Activated naive CD8-positive, alpha-beta T cell treated with anti-CD3 and anti-CD28 coated beads for 36 hours (primary cell): ENCODE measurements at regions not wholly inside any gene's neighbourhood (a gene's known extent, or its start where the extent isn't known, plus 50 kb on each side); places are given as distances from the start of the nearest gene placed in this dataset.
A peak's percentile ranks its signal among the peaks of the same experiment; 100 is the strongest.
"Not testable (repeated sequence)": the region's sequence is repeated elsewhere in the genome, so short reads cannot be mapped to it uniquely, and the experiment has no call there.

ENCODE experiments used
- DNase-seq: peaks from one replicate; pipeline ENCODE4 v3.0.0; 2021
- H3K27ac Mint-ChIP-seq: one replicate; pipeline ENCODE4 v1.8.0; 2022; ENCODE audit warnings: mild to moderate bottlenecking, moderate library complexity, mixed read lengths
- H3K27me3 Mint-ChIP-seq: one replicate; pipeline ENCODE4 v1.8.0; 2022; ENCODE audit warnings: mild to moderate bottlenecking, mixed read lengths
- H3K36me3 Mint-ChIP-seq: one replicate; pipeline ENCODE4 v1.8.0; 2021; ENCODE audit warnings: mild to moderate bottlenecking, mixed read lengths
- H3K4me1 Mint-ChIP-seq: one replicate; pipeline ENCODE4 v1.8.0; 2021; ENCODE audit warnings: mixed read lengths
- H3K4me3 Mint-ChIP-seq: one replicate; pipeline ENCODE4 v1.8.0; 2022; ENCODE audit warnings: mild to moderate bottlenecking, moderate library complexity, mixed read lengths
- H3K9me3 Mint-ChIP-seq: one replicate; pipeline ENCODE4 v1.8.0; 2022; ENCODE audit warnings: mixed read lengths

DNA sequence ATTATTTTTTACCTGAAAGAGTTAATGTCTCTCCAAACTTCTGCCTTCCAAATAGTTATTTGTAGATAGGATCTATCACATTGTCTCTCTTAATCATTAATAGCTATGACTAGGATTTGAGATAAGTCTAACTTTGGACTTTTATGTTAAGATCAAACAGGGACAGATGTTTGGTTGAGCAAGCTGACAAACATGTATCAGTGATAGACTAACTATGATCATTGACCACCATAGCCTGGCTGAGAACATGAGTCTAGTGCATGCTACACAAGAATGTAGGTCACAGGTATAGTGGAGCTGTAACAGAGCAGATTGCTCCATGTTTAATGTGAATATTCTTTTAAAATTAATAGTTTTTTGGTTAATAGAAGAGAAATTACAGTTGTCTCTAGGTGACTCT lies 52.0 kb downstream of the SYT15B start:
- not testable (repeated sequence) for DNase-seq, H3K4me1 Mint-ChIP-seq

DNA sequence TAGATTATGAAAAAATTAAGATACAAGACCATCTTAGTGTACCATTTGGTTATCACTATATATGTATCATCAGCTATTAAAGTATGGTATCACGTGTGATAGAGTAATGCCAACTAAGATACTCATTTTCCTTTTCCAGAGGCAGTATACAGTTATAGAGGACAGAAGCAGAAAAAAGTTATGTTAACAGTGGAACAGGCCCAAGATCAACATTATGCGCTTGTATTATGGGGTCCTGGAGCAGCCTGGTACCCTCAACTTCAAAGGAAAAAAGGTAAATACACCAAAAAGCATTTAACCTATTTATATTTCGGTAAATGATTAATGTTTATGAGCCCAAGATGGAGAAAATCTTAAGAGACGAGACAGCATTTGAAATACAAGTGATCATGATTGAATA lies 52.9 kb downstream of the SYT15B start:
- H3K4me3 Mint-ChIP-seq, H3K9me3 Mint-ChIP-seq, DNase-seq, H3K4me1 Mint-ChIP-seq, H3K36me3 Mint-ChIP-seq, H3K27ac Mint-ChIP-seq, H3K27me3 Mint-ChIP-seq: not testable (repeated sequence)

More for the DNA sequence above, 52.0 kb downstream of the SYT15B start:
- not testable (repeated sequence) for H3K27me3 Mint-ChIP-seq, H3K9me3 Mint-ChIP-seq, H3K4me3 Mint-ChIP-seq, H3K27ac Mint-ChIP-seq, H3K36me3 Mint-ChIP-seq

DNA sequence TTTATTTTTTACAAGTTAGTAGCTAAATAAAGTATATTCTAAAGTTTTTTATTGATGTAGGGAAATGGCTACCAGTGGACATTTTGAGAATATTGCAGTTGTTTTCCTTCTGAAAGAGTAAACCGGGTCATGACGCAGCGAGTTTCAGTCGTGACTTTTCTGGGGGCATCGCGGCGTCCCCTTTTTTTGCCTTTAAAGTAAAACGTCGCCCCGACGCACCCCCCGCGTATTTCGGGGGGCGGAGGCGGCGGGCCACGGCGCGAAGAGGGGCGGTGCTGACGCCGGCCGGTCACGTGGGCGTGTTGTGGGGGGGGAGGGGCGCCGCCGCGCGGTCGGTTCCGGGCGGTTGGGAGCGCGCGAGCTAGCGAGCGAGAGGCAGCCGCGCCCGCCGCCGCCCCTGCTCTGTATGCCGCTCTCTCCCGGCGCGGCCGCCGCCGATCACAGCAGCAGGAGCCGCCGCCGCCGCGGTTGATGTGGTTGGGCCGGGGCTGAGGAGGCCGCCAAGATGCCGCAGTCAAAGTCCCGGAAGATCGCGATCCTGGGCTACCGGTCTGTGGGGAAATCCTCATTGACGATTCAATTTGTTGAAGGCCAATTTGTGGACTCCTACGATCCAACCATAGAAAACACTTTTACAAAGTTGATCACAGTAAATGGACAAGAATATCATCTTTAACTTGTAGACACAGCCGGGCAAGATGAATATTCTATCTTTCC lies 57.5 kb downstream of the SYT15B start:
- not testable (repeated sequence) for H3K27me3 Mint-ChIP-seq, H3K27ac Mint-ChIP-seq, H3K9me3 Mint-ChIP-seq, H3K36me3 Mint-ChIP-seq, H3K4me1 Mint-ChIP-seq
- H3K4me3 Mint-ChIP-seq, result peak overlapping the region; percentile 25
- DNase-seq, result peak; percentile 69

DNA sequence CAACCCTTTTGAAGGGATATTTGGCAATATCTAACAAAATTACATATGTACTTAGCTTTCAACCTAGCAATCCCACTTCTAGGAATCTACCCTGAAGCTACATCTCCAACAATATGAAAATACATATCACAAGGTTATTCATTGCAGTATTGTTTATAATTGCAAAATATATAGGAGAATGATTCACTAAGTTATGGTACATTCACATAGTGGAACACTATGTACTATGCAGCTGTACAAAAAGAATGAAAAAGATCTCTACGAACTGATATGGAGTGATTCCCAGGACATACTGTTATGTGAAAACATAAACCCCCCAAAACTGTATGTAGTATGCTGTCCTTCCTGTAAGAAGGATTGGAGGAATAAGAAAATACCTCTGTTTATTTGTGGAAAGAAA lies 62.1 kb downstream of the SYT15B start:
- not testable (repeated sequence) for H3K4me1 Mint-ChIP-seq, H3K4me3 Mint-ChIP-seq, H3K27ac Mint-ChIP-seq, H3K27me3 Mint-ChIP-seq, DNase-seq, H3K9me3 Mint-ChIP-seq, H3K36me3 Mint-ChIP-seq

DNA sequence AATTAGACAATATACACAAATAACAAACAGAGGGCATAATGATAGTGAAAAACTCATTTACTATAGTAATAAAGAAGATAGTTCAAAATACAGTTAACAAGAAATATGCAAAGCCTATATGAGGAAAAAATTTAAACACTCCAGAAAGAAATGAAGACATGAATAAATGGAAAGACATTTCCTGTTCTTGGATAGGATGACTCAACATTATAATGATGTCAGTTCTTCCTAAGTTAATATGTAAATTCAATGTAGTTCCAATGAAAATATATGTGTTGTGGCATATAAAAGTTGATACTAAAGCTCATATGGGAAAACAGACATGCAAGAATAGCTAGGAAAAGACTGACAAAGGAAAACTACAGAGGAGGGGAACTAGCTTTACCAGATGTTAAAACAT lies 63.5 kb downstream of the SYT15B start:
- DNase-seq, H3K27me3 Mint-ChIP-seq, H3K4me1 Mint-ChIP-seq, H3K4me3 Mint-ChIP-seq, H3K27ac Mint-ChIP-seq, H3K9me3 Mint-ChIP-seq, H3K36me3 Mint-ChIP-seq: not testable (repeated sequence)

DNA sequence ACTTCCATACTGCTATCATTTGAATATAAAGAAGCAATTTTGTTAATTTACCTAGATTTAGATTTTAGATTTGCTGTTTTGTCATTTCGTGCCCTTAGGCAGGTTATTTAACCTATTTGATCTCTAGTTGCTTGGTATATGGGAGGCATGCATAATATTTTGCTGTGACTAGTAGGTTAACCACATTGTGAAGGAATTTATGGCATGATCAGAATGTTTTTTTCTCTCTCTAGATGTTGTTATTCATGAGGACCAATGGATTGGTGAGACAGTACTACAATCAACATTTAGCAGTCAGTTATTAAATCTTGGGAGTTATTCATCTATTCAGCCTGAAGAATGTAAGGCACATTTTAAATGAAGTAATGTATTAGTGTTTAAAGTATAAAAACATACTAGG lies 67.2 kb downstream of the SYT15B start:
- H3K36me3 Mint-ChIP-seq, H3K27me3 Mint-ChIP-seq, H3K4me1 Mint-ChIP-seq, H3K9me3 Mint-ChIP-seq, H3K27ac Mint-ChIP-seq, H3K4me3 Mint-ChIP-seq, DNase-seq: not testable (repeated sequence)

DNA sequence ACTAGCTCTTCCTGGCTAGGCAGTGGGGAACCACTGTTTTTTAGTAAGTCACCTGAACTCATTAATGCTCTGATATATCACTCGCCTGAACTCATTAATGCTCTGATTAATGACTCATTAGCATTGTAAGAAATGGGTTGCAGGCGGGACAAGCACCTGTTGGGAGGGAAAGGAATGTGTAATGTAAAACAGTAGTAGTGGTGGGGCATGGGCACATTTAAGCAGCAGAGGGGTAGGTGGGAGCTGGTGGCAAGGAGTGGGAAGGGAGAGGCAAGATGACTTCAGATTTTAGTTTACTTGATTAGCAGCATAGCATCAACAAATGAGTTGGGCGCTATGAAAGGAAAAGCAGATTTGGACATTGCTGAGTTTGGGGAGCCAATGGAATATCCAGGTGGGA lies 68.2 kb downstream of the SYT15B start:
- not testable (repeated sequence) for H3K9me3 Mint-ChIP-seq, DNase-seq, H3K36me3 Mint-ChIP-seq, H3K27me3 Mint-ChIP-seq, H3K4me1 Mint-ChIP-seq, H3K4me3 Mint-ChIP-seq, H3K27ac Mint-ChIP-seq

DNA sequence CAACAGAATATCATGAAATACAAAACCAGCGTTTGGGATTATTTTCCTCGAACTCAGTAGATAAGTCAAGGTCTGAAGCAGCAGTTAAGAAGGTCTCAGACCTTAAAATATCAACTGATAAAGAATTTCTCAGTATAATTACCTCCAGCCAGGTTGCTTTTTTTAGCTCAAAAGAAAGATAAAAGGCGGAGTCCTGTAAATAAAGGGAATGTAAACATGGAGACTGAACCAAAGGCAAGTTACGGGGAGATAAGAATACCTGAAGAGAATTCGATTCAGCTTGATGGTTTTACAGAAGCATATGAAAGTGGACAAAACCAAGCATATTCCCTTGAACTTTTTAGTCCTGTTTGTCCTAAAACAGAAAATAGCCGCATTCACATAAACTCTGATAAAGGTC lies 73.1 kb downstream of the SYT15B start:
- H3K36me3 Mint-ChIP-seq, H3K4me3 Mint-ChIP-seq, H3K9me3 Mint-ChIP-seq, H3K4me1 Mint-ChIP-seq, H3K27ac Mint-ChIP-seq, H3K27me3 Mint-ChIP-seq, DNase-seq: not testable (repeated sequence)

DNA sequence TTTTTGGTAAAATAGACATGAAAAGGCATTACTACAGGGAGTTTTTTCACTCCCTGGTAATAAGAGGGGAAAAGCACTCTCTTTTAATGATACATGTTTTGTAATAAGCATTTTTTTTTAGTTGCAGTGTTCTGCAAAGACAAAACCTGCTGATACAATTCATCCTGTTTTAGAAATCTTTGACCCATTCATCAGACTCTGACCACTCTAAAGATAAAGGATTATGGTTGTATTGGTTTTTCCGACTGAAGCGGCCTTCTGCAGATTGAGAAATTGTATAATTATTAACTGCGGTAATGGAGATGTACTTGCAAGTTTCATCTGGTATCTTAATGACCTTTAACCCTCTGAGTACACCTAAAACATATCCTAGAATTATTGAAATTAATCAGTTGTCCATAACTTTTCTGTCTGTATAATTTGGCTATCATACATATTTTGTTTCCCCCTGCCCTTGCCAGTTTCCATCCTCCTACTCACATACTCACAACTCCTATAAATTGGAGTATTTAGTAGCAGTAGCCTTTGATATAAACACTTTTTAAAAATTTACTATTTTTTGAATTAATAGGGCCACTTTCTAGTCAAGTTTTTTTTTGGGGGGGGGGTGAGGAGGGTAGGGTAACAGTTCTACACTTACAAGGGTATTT lies 79.4 kb downstream of the SYT15B start:
- DNase-seq, H3K9me3 Mint-ChIP-seq, H3K4me3 Mint-ChIP-seq, H3K4me1 Mint-ChIP-seq, H3K27me3 Mint-ChIP-seq, H3K36me3 Mint-ChIP-seq, H3K27ac Mint-ChIP-seq: not testable (repeated sequence)

DNA sequence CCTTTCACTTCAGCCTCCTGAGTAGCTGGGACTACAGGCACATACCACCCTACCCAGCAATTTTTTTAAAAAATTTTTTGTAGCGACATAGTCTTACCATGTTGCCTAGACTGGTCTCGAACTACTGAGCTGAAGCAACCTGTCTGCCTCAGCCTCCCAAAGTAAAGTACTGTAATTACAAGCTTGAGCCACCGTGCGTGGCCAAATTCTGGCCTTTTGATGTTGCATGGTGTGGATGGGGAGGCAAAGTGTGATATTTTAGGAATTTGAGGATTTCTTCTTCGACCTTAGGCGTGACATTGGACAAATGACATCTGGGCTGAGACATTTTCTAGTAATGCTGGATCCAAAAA lies 81.8 kb downstream of the SYT15B start:
- not testable (repeated sequence) for H3K27me3 Mint-ChIP-seq, H3K27ac Mint-ChIP-seq, H3K4me1 Mint-ChIP-seq, H3K4me3 Mint-ChIP-seq, H3K36me3 Mint-ChIP-seq, H3K9me3 Mint-ChIP-seq, DNase-seq

DNA sequence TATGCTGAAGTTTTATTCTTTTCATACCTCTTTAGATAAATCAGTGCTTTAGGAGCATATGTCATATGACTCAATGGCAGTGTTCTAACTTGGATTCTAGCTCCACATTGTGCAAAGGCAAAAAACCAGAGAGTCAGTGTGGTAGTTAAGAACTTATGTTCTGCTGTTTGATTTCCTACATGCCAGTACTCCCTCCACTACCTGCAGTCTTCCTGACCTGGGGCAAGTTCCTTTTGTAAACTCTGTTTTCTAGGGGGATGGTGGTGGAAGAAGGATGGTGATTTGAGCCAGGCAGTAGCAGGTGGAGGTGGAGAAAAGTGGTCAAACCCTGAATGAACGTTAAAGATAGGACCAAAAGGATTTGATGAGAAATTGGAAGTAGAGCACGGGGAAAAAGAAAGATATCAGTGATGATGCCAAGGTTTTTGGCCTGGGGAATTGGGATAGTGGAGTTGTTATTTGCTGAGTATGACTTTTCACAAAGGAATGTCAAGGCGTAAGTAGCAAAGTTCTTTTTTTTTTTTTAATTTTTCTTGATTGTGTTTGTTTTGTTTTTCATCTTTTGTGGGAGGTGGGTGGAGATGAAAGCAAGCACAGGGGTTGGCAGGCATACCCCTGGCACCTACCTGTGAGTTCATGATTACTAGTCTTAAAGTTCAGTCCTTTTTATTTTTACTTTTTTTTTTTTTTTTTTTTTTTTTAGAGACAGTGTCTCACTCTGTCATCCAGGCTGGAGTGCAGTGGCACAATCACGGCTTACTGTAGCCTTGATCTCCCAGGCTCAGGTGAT lies 82.3 kb downstream of the SYT15B start:
- H3K36me3 Mint-ChIP-seq, DNase-seq, H3K9me3 Mint-ChIP-seq, H3K4me1 Mint-ChIP-seq, H3K27ac Mint-ChIP-seq, H3K4me3 Mint-ChIP-seq, H3K27me3 Mint-ChIP-seq: not testable (repeated sequence)

DNA sequence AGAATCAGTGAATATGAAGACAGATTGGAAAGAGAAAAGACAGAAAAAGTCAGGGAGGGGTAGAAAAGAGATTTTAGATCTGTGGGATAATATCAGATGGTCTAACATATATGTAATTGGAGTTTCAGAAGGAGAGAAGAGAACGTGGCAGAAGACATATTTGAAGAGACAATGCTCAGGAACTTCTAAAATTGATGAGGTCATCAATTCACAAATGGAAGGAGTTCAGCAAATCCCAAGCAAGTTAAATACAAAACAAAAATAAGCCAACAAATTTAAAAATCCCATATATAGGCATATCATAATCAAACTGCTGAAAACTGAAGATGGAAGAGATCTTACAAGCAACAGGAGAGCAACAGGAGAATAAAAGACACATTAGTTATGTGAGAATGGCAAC lies 87.3 kb downstream of the SYT15B start:
- not testable (repeated sequence) for H3K4me1 Mint-ChIP-seq, H3K4me3 Mint-ChIP-seq, H3K36me3 Mint-ChIP-seq, H3K27ac Mint-ChIP-seq, H3K9me3 Mint-ChIP-seq, DNase-seq, H3K27me3 Mint-ChIP-seq

DNA sequence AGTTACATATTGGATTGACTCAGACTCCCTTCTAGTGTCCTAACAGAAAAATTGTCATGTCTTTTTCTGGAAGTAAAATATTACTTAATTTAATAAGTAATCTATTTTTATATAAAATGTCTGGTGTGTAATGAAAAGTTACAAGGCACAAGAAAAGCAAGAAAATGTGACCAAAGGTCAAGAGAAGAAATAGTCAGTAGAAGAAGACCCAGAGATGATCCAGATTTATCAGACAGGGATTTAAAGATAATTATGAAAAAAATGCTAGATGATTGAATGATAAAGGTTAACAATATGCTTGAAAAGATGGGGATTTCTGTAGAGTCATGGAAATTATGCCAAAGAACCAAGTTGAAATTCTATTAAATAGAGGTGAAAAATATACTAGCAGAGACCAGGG lies 87.8 kb downstream of the SYT15B start:
- H3K4me1 Mint-ChIP-seq, H3K36me3 Mint-ChIP-seq, H3K4me3 Mint-ChIP-seq, H3K27me3 Mint-ChIP-seq, H3K9me3 Mint-ChIP-seq, DNase-seq, H3K27ac Mint-ChIP-seq: not testable (repeated sequence)

DNA sequence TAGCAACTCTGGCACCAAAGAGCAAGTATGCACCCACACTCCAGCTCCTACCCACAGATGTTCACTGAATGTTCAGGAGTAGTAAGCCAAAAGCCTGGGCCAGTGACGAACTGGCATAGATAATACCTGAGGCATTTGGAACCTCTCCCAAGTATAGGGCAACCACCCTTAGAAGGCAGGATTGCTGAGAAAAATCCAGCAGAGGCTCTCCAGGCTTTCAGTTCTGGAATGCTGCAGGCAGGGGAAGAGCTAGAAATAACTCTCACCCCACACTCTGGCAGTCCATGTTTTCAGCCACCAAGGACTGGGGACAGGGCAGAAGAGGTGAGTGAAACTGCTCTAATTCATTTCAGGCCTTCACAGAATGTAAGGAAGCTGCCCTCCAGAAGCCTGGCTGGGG lies 90.3 kb downstream of the SYT15B start:
- H3K27me3 Mint-ChIP-seq, H3K4me1 Mint-ChIP-seq, H3K9me3 Mint-ChIP-seq, DNase-seq, H3K27ac Mint-ChIP-seq, H3K36me3 Mint-ChIP-seq, H3K4me3 Mint-ChIP-seq: not testable (repeated sequence)

DNA sequence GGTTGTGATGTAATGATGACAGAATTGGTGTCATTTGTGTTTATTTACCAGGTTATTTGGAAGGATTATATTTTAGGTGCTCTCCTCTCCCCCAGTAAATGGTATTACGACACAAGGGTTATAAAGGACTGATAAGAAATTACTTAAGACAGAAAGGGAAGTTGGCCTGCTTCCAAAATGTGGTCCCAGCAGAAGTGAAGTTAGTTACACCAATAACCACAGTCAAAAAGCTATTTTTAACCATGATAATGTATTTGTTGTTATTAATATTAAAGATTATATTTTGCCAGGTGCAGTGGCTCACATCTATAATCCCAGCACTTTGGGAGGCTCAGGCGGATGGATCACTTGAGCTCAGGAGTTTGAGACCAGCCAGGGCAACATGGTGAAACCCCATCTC lies 92.5 kb downstream of the SYT15B start:
- H3K27me3 Mint-ChIP-seq, result peaks cover 13% of the 10 kb centered on the region
- not testable (repeated sequence) for H3K4me3 Mint-ChIP-seq, DNase-seq, H3K36me3 Mint-ChIP-seq, H3K27ac Mint-ChIP-seq, H3K4me1 Mint-ChIP-seq, H3K9me3 Mint-ChIP-seq

DNA sequence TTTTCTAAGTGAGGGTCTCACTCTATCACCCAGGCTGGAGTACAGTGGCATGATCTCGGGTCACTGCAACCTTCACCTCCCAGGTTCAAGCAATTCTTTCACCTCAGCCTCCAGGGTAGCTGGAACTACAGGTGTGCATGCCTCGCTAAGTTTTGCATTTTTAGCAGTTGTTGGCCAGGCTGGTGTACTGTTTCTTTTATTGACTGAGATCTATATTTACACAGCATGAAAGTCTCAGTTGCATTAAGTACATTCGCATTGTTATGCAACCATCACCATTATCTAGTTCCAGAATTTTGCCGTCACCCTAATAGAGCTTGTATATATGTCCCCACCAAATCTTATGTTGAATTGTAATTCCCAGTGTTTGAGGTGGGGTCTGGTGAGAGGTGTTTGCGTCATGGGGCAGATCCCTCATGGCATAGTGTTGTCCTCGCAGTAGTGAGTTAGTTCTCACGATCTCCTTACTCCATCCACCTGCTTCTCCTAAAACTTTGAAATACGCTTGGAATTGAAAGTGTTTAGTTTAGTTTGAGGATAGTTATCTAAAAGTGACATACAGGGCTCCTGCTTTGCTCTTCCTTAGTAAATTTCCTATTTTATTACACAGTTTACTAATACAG lies 101.3 kb downstream of the SYT15B start:
- H3K9me3 Mint-ChIP-seq, H3K36me3 Mint-ChIP-seq, H3K27ac Mint-ChIP-seq, H3K4me1 Mint-ChIP-seq, H3K4me3 Mint-ChIP-seq, H3K27me3 Mint-ChIP-seq, DNase-seq: not testable (repeated sequence)
